ENCODE measurements at regions not wholly inside any gene's neighbourhood (a gene's known extent, or its start where the extent isn't known, plus 50 kb on each side); places are given as distances from the start of the nearest gene placed in this dataset.

DNA sequence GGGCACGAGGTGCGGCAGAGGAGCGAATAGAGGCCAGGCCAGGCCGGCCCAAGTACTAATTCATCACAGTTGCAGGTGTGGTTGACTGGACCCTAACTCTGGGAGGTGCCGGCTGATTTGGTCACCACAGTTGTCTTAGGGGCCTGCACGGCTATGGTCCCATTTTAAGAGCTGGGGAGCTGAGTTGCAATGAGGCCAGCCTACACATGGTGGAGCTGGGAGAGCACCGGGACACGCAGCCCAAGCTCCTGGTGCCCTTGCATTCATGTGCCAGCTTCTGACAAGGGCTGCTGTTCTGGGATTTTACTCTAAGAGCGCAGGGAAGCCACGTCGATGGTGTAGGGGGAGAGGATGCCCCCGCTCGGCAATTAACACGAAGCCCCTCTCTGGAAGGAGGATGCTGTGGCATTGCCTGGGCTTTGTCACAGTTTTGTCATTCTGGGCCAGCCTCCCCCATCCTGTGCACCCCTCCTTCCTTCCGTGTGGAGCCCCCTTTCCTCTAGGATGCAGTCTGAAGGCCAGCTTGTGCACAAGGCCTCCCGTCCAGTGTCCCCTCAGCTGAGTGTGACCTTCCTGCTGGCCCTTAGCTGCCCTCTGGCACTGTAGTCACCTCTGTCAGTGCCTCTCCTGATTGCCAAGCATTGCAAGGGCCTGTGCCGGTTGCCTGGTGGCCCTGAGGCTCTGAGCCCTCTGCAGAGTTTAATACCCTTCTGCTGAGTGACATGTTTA, 109.4 kb upstream of the C1QTNF9B start:
- H3K9me3 ChIP-seq (ENCODE audit: severe bottlenecking): no peaks in the 10 kb centered on the region

DNA sequence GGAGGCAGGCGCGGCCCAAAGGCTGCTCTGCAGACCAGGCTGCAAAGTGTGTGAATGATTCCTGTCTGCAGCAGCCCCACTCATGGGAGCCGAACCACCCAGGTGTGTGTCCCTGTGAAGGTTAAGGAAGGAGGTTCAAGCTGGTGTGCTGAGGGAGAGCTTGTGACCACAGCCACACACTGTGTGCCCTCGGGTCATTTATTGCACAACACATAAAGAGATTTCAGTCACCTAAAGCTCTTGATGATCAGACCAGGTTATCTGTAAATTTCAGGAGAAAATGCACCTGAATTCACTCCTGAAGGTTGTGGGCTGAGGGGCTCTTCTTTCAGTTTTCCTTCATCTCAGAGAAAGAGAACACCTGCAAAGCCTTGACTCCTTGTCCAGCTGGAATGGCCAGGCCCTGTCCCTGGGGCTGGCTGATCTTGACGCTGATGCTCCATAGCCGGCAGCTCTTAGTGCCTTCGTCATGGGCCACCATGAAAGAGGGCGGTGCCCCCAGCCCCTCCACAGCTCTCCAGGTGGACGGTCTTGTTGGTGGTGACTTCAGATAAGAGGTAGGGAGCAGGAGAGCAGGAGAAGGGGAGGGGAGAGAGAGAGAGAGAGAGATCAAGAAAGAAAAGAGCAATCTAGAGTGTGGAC, 110.8 kb upstream of the C1QTNF9B start:
- Histone ChIP-seq H3K9me3 (ENCODE audit: severe bottlenecking) (no peaks in the 10 kb centered on the region), H3K4me1 (ENCODE audit: insufficient read depth, poor library complexity, severe bottlenecking) (no peaks in the 10 kb centered on the region), H3K27me3 (ENCODE audit: insufficient read depth, poor library complexity, severe bottlenecking) (no peaks in the 10 kb centered on the region), H3K36me3 (ENCODE audit: low read depth) (no peaks in the 10 kb centered on the region), H3K4me3 (ENCODE audit: severe bottlenecking) (no peak overlapping the region), H3K27ac (ENCODE audit: poor library complexity, severe bottlenecking) (no peak overlapping the region)
- TF ChIP-seq, protein P1, sequence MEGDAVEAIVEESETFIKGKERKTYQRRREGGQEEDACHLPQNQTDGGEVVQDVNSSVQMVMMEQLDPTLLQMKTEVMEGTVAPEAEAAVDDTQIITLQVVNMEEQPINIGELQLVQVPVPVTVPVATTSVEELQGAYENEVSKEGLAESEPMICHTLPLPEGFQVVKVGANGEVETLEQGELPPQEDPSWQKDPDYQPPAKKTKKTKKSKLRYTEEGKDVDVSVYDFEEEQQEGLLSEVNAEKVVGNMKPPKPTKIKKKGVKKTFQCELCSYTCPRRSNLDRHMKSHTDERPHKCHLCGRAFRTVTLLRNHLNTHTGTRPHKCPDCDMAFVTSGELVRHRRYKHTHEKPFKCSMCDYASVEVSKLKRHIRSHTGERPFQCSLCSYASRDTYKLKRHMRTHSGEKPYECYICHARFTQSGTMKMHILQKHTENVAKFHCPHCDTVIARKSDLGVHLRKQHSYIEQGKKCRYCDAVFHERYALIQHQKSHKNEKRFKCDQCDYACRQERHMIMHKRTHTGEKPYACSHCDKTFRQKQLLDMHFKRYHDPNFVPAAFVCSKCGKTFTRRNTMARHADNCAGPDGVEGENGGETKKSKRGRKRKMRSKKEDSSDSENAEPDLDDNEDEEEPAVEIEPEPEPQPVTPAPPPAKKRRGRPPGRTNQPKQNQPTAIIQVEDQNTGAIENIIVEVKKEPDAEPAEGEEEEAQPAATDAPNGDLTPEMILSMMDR (IDR thresholded peaks at IDR 0.05; ENCODE audit: poor library complexity, severe bottlenecking): no peak
- no peak for ATAC-seq (ENCODE audit: low read depth)
- no peak for DNase-seq (ENCODE audit: low spot score)

More for the DNA sequence above, 109.4 kb upstream of the C1QTNF9B start:
- Histone ChIP-seq H3K36me3 (ENCODE audit: low read depth) (no peaks in the 10 kb centered on the region), H3K4me1 (ENCODE audit: insufficient read depth, poor library complexity, severe bottlenecking) (no peaks in the 10 kb centered on the region), H3K4me3 (ENCODE audit: severe bottlenecking) (no peak overlapping the region), H3K27ac (ENCODE audit: poor library complexity, severe bottlenecking) (no peak overlapping the region), H3K27me3 (ENCODE audit: insufficient read depth, poor library complexity, severe bottlenecking) (no peaks in the 10 kb centered on the region)
- TF ChIP-seq, protein P1 (IDR thresholded peaks at IDR 0.05; ENCODE audit: poor library complexity, severe bottlenecking): no peak
- ATAC-seq (ENCODE audit: low read depth): no peak
- no peak for DNase-seq (ENCODE audit: low spot score)

DNA sequence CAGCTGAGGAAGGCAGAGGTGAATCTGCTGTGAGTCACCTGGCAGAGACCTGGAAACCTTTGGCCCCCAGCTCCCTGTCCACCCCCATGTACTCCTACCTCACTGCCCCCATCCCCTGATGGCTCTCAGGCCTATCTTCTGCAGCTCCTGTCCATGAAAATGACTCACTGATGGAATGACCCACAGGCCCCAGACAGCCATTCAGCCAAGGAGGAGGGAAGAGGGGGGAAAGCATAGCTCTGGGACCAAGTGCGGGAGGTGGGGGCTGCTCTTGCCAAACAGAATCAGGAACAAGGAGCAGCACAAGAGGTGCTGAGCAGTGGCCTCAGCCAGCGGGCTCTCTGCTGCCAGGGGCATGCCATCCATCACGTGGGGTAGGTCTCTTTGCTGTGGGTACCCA, 111.4 kb upstream of the C1QTNF9B start:
- no peak overlapping the region for H3K4me3 ChIP-seq (ENCODE audit: severe bottlenecking)
- TF ChIP-seq, protein P1 (IDR thresholded peaks at IDR 0.05; ENCODE audit: poor library complexity, severe bottlenecking): no peak

DNA sequence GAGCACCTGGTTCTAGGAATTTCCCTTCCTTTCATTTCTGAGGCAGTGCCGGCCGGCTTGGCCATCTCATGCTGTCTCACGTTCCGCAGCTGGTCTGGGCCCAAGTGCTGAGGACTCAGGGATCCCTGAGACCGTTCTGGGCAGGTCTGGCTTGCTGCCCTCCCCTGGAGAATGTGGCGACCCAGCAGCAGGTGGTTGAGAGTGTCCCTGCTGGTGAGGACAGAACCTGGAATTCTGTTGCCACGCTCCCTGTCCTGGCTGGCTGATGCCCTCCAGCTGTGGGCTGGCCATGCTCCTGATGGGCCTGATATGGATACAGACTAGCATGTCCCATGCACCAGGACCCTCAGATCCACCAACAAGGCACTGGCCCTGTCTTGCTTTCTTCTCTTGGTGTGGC, 114.0 kb upstream of the C1QTNF9B start:
- no peaks in the 10 kb centered on the region for H3K36me3 ChIP-seq (ENCODE audit: low read depth)
- H3K9me3 ChIP-seq (ENCODE audit: severe bottlenecking): no peaks in the 10 kb centered on the region
- H3K27ac ChIP-seq (ENCODE audit: poor library complexity, severe bottlenecking): no peak overlapping the region
- H3K4me3 ChIP-seq (ENCODE audit: severe bottlenecking): no peak overlapping the region
- TF ChIP-seq, protein P1 (IDR thresholded peaks at IDR 0.05; ENCODE audit: poor library complexity, severe bottlenecking): no peak
- DNase-seq (ENCODE audit: low spot score) (no peak), ATAC-seq (ENCODE audit: low read depth) (no peak)
- H3K4me1 ChIP-seq (ENCODE audit: insufficient read depth, poor library complexity, severe bottlenecking): no peaks in the 10 kb centered on the region
- no peaks in the 10 kb centered on the region for H3K27me3 ChIP-seq (ENCODE audit: insufficient read depth, poor library complexity, severe bottlenecking)

More for the DNA sequence above, 111.4 kb upstream of the C1QTNF9B start:
- no peaks in the 10 kb centered on the region for H3K36me3 ChIP-seq (ENCODE audit: low read depth)
- H3K4me1 ChIP-seq (ENCODE audit: insufficient read depth, poor library complexity, severe bottlenecking): no peaks in the 10 kb centered on the region
- no peak for DNase-seq (ENCODE audit: low spot score)
- no peak overlapping the region for H3K27ac ChIP-seq (ENCODE audit: poor library complexity, severe bottlenecking)
- no peak for ATAC-seq (ENCODE audit: low read depth)
- H3K27me3 ChIP-seq (ENCODE audit: insufficient read depth, poor library complexity, severe bottlenecking): no peaks in the 10 kb centered on the region
- no peaks in the 10 kb centered on the region for H3K9me3 ChIP-seq (ENCODE audit: severe bottlenecking)

DNA sequence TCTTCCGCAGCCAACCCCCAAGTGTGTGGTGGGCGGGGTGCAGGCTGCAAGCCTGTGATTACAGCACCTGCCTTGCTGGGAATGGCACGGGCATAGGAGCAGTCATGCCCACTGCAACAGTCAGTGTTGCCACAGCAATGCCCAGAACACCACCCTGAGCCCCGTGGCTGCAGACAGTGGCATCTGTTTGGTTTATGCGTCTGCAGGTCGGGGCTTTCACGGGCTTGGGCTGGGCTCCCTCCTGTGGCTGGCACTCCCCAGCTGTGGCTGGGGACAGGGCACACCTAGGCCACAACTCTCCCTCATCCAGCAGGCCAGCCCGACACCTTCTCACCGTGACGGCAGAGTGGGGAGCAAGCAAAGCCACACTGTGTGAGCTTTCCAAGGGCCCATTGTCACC, 115.3 kb upstream of the C1QTNF9B start:
- Histone ChIP-seq H3K27ac (ENCODE audit: poor library complexity, severe bottlenecking) (no peak overlapping the region), H3K36me3 (ENCODE audit: low read depth) (no peaks in the 10 kb centered on the region), H3K4me3 (ENCODE audit: severe bottlenecking) (no peak overlapping the region), H3K27me3 (ENCODE audit: insufficient read depth, poor library complexity, severe bottlenecking) (no peaks in the 10 kb centered on the region), H3K9me3 (ENCODE audit: severe bottlenecking) (no peaks in the 10 kb centered on the region), H3K4me1 (ENCODE audit: insufficient read depth, poor library complexity, severe bottlenecking) (no peaks in the 10 kb centered on the region)
- no peak for ATAC-seq (ENCODE audit: low read depth)
- DNase-seq (ENCODE audit: low spot score): no peak
- TF ChIP-seq, protein P1 (IDR thresholded peaks at IDR 0.05; ENCODE audit: poor library complexity, severe bottlenecking): no peak

All from RWPE2 (cell line).